HG03571 (cell line): ENCODE measurements at regions not wholly inside any gene's neighbourhood (a gene's known extent, or its start where the extent isn't known, plus 50 kb on each side); places are given as distances from the start of the nearest gene placed in this dataset.
"Not testable (repeated sequence)": the region's sequence is repeated elsewhere in the genome, so short reads cannot be mapped to it uniquely, and the experiment has no call there.

Experiments
- ATAC-seq: cut with Tn5 transposase; IDR thresholded peaks from one replicate; pipeline ENCODE4 v1.9.1; 2021; ENCODE audit not compliant: unreplicated experiment

GRCh38 chr6:28794175-28795002 lies 129.4 kb downstream of the TRIM27 start:
- no peak for ATAC-seq

DNA sequence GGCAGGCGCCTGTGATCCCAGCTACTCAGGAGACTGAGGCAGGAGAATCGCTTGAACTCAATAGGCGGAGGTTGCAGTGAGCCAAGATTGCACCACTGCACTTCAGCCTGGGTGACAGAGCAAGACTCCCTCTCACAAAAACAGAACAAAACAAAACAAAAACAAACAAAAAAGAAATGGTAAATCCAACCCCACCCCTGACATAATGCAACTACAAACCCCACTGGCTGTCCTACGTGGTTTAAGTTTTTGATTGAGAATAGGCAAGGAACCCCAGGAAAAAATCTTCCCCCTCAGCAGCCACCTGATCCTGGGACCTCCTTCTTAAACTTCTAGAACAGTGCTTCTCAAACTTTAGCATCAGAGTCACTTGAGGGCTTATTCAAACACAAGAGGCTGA lies 123.1 kb downstream of the TRIM27 start:
- not testable (repeated sequence) for ATAC-seq

DNA sequence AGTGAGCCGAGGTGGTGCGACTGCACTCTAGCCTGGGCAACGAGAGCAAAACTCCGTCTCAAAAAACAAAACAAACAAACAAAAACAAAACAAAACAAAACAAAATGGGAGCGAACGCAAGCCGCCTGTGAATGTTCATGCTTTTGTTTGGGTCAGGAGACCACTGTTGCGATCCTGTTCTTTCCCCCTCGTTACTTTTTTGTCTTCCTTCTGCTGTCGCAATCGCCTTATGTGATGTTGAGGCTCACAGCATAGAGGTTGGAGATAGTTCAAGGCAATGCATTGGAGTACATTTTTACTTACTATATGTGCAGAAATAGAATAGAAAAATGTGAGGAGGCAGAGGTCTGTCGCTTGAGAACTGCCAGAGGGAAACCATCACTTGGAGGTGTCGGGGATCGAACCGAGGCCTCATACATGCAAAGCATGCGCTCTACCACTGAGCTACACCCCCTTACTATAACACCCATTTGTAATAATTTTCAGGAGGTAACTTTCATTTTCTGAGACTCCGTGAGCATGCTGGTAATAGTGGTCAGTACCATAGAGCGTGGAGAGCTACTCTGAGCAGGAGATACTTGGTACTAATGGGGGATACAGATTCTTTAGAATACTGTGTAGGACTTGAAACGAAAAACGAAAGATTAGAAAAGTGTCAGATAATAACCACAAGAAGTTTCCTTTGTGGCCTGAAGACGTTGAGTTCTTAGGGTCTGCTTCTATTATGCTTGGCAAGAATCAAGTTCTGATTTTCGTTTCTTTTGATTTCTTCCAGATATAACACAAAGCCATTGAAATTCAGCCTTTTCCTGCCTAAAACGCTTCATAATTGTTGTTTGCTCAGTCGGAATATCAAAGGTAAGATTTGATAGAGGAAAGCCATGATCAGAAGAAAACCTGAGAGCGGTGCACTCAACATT lies 121.1 kb downstream of the TRIM27 start:
- ATAC-seq, result no peak

GRCh38 chr6:28803337-28803709 lies 120.5 kb downstream of the TRIM27 start:
- no peak for ATAC-seq

DNA sequence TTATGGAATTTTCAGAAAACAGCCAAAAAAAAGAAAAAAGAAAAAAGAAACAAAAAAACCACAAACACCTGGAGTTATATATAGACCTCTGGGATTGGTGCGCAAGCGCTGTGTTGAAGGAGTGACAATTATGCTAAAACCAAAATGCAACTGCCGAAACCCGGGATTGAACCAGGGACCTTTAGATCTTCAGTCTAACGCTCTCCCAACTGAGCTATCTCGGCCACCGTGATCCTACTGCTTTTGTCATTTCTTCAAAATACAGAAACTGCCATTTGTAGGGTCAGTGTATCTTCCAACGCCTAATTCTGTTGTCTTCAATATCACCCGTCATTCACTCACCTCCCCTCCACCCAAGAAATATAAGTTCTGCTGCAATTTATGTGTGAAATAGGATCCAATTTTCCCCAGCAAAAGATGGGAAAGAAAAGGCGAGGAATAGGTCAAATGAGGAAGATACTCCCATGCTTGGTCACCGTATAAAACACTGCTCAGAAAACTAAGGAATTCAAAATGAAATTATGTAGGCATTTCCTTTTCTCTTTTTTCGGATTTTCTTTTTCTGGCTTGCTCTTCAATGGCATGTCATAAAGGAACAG lies 116.0 kb downstream of the TRIM27 start:
- no peak for ATAC-seq

DNA sequence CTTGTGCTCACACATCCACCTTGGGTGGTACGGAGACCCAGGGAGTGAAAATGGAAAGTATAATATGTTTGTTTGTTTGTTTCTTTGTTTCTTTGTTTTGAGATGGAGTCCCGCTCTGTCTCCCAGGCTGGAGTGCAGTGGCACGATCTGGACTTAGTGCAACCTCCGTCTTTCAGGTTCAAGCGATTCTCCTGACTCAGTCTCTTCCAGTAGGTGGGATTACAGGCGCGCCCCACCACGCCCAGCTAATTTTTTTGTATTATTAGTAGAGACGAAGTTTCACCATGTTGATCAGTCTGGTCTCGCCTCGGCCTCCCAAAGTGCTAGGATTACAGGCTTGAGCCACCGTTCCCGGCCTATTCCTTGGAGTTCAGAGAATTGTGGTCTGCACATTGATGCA lies 115.4 kb downstream of the TRIM27 start:
- no peak for ATAC-seq

DNA sequence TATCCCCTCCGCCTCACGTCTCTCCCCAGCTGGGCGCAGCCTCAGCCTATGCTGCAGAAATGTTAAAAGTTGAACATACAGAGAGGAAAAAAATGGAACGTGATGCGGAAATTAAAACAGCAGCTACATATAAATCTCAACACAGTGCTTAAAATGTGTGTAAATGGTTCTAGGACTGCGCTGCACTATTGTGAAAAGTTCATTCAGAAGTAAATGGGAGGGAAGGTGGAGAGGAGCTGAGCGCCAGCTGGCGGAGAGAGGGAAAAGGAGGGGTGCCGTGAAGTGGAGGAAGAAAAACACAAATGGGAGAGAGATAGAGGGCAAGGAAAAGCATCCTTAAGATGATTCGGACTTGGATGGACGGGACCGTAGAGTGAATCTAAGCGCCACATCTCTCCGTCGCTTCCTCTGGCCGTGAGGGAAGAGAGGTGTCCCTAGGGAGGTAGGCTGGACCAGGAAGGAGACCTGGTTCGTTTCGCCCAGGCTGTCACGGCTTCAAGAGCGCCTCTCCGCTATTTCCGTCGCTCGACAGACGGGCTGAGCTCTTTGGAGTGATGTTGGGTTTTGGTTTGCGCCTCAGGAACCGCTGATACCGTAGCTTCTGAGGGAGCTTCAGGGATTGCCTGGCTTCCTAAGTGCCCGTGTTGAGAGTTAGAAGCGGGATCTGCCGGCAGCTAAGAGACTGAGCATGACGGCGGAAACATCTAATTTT lies 113.7 kb downstream of the TRIM27 start:
- ATAC-seq, result no peak

- no peak for ATAC-seq
These were observed 113.1 kb downstream of the TRIM27 start for GRCh38 chr6:28810659-28811053.

- ATAC-seq, result no peak
These were observed 111.9 kb downstream of the TRIM27 start for GRCh38 chr6:28811873-28812272.

DNA sequence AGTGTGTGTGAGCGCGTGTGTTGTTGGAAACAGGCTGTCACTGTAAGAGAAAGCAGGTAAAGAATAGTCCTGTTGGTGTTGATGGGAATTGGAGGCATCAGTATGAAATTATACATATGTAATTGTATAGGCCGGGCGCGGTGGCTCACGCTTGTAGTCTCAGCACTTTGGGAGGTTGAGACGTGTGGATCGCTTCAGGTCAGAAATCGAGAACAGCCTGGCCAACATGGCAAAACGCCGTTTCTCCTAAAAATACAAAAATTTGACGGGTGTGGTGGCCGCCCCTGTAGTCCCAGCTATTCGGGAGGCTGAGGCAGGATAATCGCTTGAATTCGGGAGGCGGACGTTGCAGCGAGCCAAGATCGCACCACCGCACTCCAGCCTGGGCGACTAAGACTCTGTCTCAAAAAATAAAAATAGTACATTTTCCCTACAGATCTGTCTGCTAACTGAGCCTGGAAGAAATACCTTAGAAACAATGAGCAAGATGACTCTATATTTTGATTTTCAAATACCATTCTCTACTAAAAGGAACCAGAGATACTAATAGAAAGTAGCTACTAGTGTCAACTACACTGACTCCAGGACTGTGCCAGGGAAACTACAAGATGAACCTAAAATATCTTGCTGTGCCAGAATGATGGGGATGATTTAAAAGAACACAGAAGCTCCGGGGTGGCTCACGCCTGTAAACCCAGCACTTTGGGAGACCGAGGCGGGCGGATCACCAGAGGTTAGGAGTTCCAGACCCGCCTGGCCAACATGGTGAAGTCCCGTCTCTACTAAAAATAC lies 110.8 kb downstream of the TRIM27 start:
- no peak for ATAC-seq

GRCh38 chr6:28814032-28814976 lies 109.5 kb downstream of the TRIM27 start:
- ATAC-seq, result no peak

GRCh38 chr6:28816339-28816908 lies 107.4 kb downstream of the TRIM27 start:
- ATAC-seq, result no peak

DNA sequence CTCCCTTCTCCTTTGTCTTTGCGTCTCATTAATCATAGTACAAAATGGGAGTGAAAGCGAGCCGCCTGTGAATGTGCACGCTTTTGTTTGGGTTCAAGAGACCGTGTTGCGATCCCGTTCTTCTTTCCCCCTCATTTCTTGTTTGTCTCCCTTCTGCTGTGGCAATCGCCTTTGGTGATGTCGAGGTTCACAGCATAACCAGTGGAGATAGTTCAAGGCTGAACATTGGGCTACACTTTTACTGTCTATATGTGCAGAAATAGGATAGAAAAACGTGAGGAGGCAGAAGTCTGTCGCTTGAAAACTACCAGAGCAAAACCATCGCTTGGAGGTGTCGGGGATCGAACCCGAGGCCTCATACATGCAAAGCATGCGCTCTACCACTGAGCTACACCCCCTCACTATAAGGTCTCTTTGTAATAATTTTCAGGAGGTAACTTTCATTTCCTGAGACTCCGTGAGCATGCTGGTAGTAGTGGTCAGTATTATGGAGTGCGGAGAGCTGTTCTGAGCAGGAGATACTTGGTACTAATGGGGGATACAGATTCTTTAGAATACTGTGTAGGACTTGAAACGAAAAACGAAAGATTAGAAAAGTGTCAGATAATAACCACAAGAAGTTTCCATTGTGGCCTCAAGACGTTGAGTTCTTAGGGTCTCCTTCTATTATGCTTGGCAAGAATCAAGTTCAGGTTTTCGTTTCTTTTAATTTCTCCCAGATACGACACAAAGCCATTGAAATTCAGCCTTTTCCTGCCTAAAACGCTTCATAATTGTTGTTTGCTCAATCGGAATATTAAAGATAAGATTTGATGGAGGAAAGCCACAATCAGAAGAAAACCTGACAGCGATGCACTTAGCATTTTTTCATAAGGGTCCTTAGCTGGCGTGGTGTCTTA lies 106.6 kb downstream of the TRIM27 start:
- ATAC-seq, result no peak

GRCh38 chr6:28817808-28818145 lies 106.0 kb downstream of the TRIM27 start:
- no peak for ATAC-seq

DNA sequence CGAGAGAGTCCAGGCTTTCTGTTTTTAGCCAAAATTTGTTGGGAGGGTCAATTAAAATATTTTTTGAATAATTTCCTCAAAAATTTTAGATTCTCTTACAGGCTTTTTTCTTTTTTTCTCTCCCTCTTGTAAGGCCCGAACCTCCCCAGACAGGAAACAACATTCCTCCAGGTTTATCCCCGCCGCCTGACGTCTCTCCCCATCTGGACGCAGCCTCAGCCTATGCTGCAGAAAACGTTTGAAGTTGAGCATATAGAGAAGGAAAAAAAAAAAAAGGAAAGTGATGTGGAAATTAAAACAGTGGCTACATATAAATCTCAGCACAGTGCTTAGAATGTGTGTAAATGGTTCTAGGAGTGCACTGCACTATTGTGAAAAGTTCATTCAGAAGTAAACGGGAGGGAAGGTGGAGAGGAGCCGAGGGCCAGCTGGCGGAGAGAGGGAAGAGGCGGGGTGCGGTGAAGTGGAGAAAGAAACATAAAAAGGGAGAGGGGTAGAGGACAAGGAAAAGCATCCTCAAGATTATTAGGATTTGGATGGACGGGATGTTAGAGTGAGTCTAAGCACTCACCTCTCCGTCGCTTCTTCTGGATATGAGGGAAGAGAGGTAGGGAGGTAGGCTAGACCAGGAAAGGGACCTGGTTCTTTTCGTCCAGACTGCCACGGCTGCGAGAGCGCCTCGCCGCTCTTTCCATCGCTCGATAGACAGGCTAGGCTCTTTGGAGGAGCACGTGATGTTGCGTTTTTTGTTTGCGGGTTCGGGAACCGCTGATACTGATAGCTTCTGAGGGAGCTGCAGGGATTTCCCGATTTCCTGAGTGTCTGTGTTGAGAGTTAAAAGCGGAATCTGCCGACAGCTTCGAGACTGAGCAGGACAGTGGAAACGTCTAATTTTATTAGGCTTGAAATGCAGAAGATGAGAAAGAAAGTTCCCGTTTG lies 98.7 kb downstream of the TRIM27 start:
- ATAC-seq, result no peak

- no peak for ATAC-seq
These were observed 98.0 kb downstream of the TRIM27 start for GRCh38 chr6:28825732-28826293.
